IMR-90 (cell line): ENCODE measurements at regions not wholly inside any gene's neighbourhood (a gene's known extent, or its start where the extent isn't known, plus 50 kb on each side); places are given as distances from the start of the nearest gene placed in this dataset.

ENCODE experiments used
- ATAC-seq: fragments of 200-7000 bp; cut with Tn5 transposase; 2 replicates; pipeline ENCODE4 v1.9.1; 2020; ENCODE audit warnings: low read depth, mild to moderate bottlenecking, moderate library complexity
- BruUV-seq: library from RNA; stranded (reverse); fragments of 400-500 nt; replicated peaks from 2 replicates; lab custom pipeline; 2021; lab: Mats Ljungman, UMichigan
- CTCF ChIA-PET: fragments of 300-600 bp; formaldehyde crosslinking; extraction: SDS; loops from one replicate; lab custom pipeline; 2021; ENCODE audit warnings: antibody characterized with exemption; lab: Yijun Ruan, JAX
- POLR2A ChIA-PET: fragments of 300-600 bp; sonication (Branson Sonifier 250); formaldehyde crosslinking; loops from one replicate; lab custom pipeline; 2022; ENCODE audit warnings: antibody characterized with exemption; ENCODE audit not compliant: unreplicated experiment; lab: Charles Lee
- DNase-seq: peaks from one replicate; pipeline ENCODE4 v3.0.0; 2013
- H2AFZ ChIP-seq: replicated peaks from 2 replicates; pipeline ENCODE3; 2013; ENCODE audit warnings: low read length, mild to moderate bottlenecking; ENCODE audit not compliant: poor library complexity
- H2AK5ac ChIP-seq: 2 replicates; pipeline ENCODE4 v1.6.1; 2013; ENCODE audit warnings: low read depth, low read length, inconsistent platforms
- H2AK9ac ChIP-seq: replicated peaks from 2 replicates; pipeline ENCODE3; 2013; ENCODE audit warnings: mild to moderate bottlenecking, low read depth, low read length, moderate library complexity; ENCODE audit not compliant: poor library complexity
- H2BK120ac ChIP-seq: 2 replicates; pipeline ENCODE4 v1.6.1; 2013; ENCODE audit warnings: low read depth, low read length, inconsistent platforms
- H2BK15ac ChIP-seq: 3 replicates; pipeline ENCODE4 v1.6.1; 2013; ENCODE audit warnings: low read depth, low read length, inconsistent platforms
- H2BK20ac ChIP-seq: 2 replicates; pipeline ENCODE4 v1.6.1; 2013; ENCODE audit warnings: low read depth, mild to moderate bottlenecking, inconsistent platforms, low read length, moderate library complexity
- H2BK5ac ChIP-seq: 2 replicates; pipeline ENCODE4 v1.6.1; 2013; ENCODE audit warnings: mild to moderate bottlenecking, low read depth, low read length, inconsistent platforms; ENCODE audit not compliant: poor library complexity, severe bottlenecking
- H3K14ac ChIP-seq: replicated peaks from 2 replicates; pipeline ENCODE4 v1.6.1; 2013; ENCODE audit warnings: low read depth, low read length, inconsistent platforms
- H3K18ac ChIP-seq: 2 replicates; pipeline ENCODE4 v1.6.1; 2013; ENCODE audit warnings: low read depth, low read length, control low read depth
- H3K23ac ChIP-seq: 2 replicates; pipeline ENCODE4 v1.6.1; 2013; ENCODE audit warnings: low read depth, low read length, inconsistent platforms
- H3K27ac ChIP-seq: 2 replicates; pipeline ENCODE4 v1.5.1; 2013; ENCODE audit warnings: mild to moderate bottlenecking, control low read depth, low read length; ENCODE audit not compliant: insufficient read depth
- H3K27me3 ChIP-seq: 2 replicates; pipeline ENCODE4 v1.6.1; 2013; ENCODE audit warnings: low read length; ENCODE audit not compliant: control insufficient read depth, insufficient read depth
- H3K36me3 ChIP-seq: 2 replicates; pipeline ENCODE4 v1.6.1; 2013; ENCODE audit warnings: low read length, mixed read lengths; ENCODE audit not compliant: control insufficient read depth, insufficient read depth
- H3K4ac ChIP-seq: 2 replicates; pipeline ENCODE4 v1.6.1; 2013; ENCODE audit warnings: low read depth, low read length, inconsistent platforms
- H3K4me1 ChIP-seq: 2 replicates; pipeline ENCODE4 v1.6.1; 2013; ENCODE audit warnings: low read length, mixed read lengths; ENCODE audit not compliant: control insufficient read depth, insufficient read depth
- H3K4me2 ChIP-seq: 2 replicates; pipeline ENCODE4 v1.6.1; 2013; ENCODE audit warnings: low read depth, mild to moderate bottlenecking, control low read depth, low read length, moderate library complexity
- H3K4me3 ChIP-seq: 2 replicates; pipeline ENCODE4 v1.5.1; 2013; ENCODE audit warnings: low read depth, mild to moderate bottlenecking, control low read depth, low read length, moderate library complexity; ENCODE audit not compliant: insufficient read depth
- H3K56ac ChIP-seq: 2 replicates; pipeline ENCODE4 v1.6.1; 2013; ENCODE audit warnings: low read length, inconsistent platforms; ENCODE audit not compliant: insufficient read depth; ENCODE audit errors: extremely low read depth
- H3K79me1 ChIP-seq, 2 experiments: 2 replicates each; pipeline ENCODE4 v1.6.1; 2013; ENCODE audit warnings: low read length in 2 of 2, inconsistent platforms in 1 of 2, low read depth in 1 of 2
- H3K9ac ChIP-seq: 2 replicates; pipeline ENCODE4 v1.6.1; 2013; ENCODE audit warnings: low read depth, low read length, control low read depth
- H3K9me1 ChIP-seq: 2 replicates; pipeline ENCODE4 v1.6.1; 2013; ENCODE audit warnings: low read length, inconsistent platforms; ENCODE audit not compliant: insufficient read depth
- H3K9me3 ChIP-seq: 2 replicates; pipeline ENCODE4 v1.6.1; 2013; ENCODE audit warnings: low read length; ENCODE audit not compliant: control insufficient read depth, insufficient read depth
- H4K20me1 ChIP-seq: 2 replicates; pipeline ENCODE4 v1.6.1; 2013; ENCODE audit warnings: low read length, inconsistent platforms; ENCODE audit not compliant: insufficient read depth
- H4K5ac ChIP-seq: 2 replicates; pipeline ENCODE4 v1.6.1; 2013; ENCODE audit warnings: mild to moderate bottlenecking, low read depth, low read length, control low read depth
- H4K8ac ChIP-seq, 2 experiments: 2 replicates each; pipeline ENCODE4 v1.6.1; 2013; ENCODE audit warnings: low read depth in 2 of 2, low read length in 2 of 2, control low read depth in 1 of 2, inconsistent platforms in 1 of 2
- H4K91ac ChIP-seq: 2 replicates; pipeline ENCODE4 v1.6.1; 2013; ENCODE audit warnings: low read depth, low read length, inconsistent platforms; ENCODE audit not compliant: insufficient read depth
- BHLHE40 ChIP-seq: fragments of 150-350 bp; IDR thresholded peaks from 2 replicates; pipeline ENCODE4 v1.6.1; 2016; ENCODE audit warnings: mild to moderate bottlenecking, low read depth, low read length
- CEBPB ChIP-seq: IDR thresholded peaks from 2 replicates; pipeline ENCODE4 v1.6.1; 2012; ENCODE audit warnings: low read depth, low read length, improper control_type of control experiment
- CHD1 ChIP-seq: IDR thresholded peaks from 2 replicates; pipeline ENCODE4 v1.6.1; 2012; ENCODE audit warnings: low read depth, low read length, improper control_type of control experiment
- CTCF ChIP-seq: conservative IDR thresholded peaks from 2 replicates; pipeline ENCODE4 v1.5.1; 2012; ENCODE audit warnings: mild to moderate bottlenecking, low read depth, low read length, improper control_type of control experiment
- ELK1 ChIP-seq: fragments of 150-350 bp; IDR thresholded peaks from 2 replicates; pipeline ENCODE4 v1.6.1; 2016; ENCODE audit warnings: low read depth, mild to moderate bottlenecking, low read length, moderate library complexity, borderline replicate concordance
- FOS ChIP-seq: fragments of 150-350 bp; IDR thresholded peaks from 2 replicates; pipeline ENCODE4 v1.6.1; 2016; ENCODE audit warnings: low read depth, low read length
- MAFK ChIP-seq: IDR thresholded peaks from 2 replicates; pipeline ENCODE4 v1.6.1; 2012; ENCODE audit warnings: low read depth, low read length, improper control_type of control experiment
- MAZ ChIP-seq: IDR thresholded peaks from 2 replicates; pipeline ENCODE4 v1.6.1; 2012; ENCODE audit warnings: low read depth, mild to moderate bottlenecking, low read length, improper control_type of control experiment, moderate library complexity, borderline replicate concordance
- NFE2L2 ChIP-seq: fragments of 150-350 bp; IDR thresholded peaks from 2 replicates; pipeline ENCODE4 v1.6.1; 2016; ENCODE audit warnings: low read depth, mild to moderate bottlenecking, low read length
- POLR2A ChIP-seq: IDR thresholded peaks from 2 replicates; pipeline ENCODE4 v1.6.1; 2012; ENCODE audit warnings: mild to moderate bottlenecking, low read depth, low read length
- RAD21 ChIP-seq: IDR thresholded peaks from 2 replicates; pipeline ENCODE4 v1.6.1; 2012; ENCODE audit warnings: low read length, improper control_type of control experiment
- RCOR1 ChIP-seq: IDR thresholded peaks from 2 replicates; pipeline ENCODE4 v1.6.1; 2012; ENCODE audit warnings: mild to moderate bottlenecking, low read length, improper control_type of control experiment; ENCODE audit not compliant: insufficient replicate concordance
- RFX5 ChIP-seq: IDR thresholded peaks from 2 replicates; pipeline ENCODE4 v1.8.0; 2012; ENCODE audit warnings: low read depth, mild to moderate bottlenecking, low read length, moderate library complexity
- SMC3 ChIP-seq: fragments of 150-350 bp; IDR thresholded peaks from 2 replicates; pipeline ENCODE4 v1.6.1; 2016; ENCODE audit warnings: low read depth, mild to moderate bottlenecking, antibody characterized with exemption, low read length, moderate library complexity
- USF2 ChIP-seq: fragments of 150-350 bp; IDR thresholded peaks from 2 replicates; pipeline ENCODE4 v1.6.1; 2017; ENCODE audit warnings: mild to moderate bottlenecking, antibody characterized with exemption, low read length, low read depth
- WGBS, 2 experiments: methylation state at CpG; one replicate each; pipeline versions ENCODE4 v1.1.5 to v1.1.7; 2013; ENCODE audit warnings: missing lambda C conversion rate in 2 of 2; ENCODE audit not compliant: insufficient read length in 1 of 2; ENCODE audit errors: extremely low coverage in 2 of 2; 5-methylcytosine and 5-hydroxymethylcytosine counted together
- dilution Hi-C: fragments of 300-500 bp; cut with HindIII; formaldehyde crosslinking; loops from one replicate; pipeline ENCODE4 v1.14.3; 2018; ENCODE audit warnings: low sequenced_read_pairs; ENCODE audit not compliant: unreplicated experiment
- in situ Hi-C: fragments of 300-500 bp; cut with MboI; formaldehyde crosslinking; loops from 3 replicates; pipeline ENCODE4 v1.14.3; 2019; ENCODE audit warnings: low sequenced_read_pairs, inconsistent platforms, mixed read lengths
- intact Hi-C: fragments of 100-400 bp; cut with micrococcal nuclease; formaldehyde crosslinking; loops from 2 replicates; pipeline ENCODE4 v1.10.0; 2022

DNA sequence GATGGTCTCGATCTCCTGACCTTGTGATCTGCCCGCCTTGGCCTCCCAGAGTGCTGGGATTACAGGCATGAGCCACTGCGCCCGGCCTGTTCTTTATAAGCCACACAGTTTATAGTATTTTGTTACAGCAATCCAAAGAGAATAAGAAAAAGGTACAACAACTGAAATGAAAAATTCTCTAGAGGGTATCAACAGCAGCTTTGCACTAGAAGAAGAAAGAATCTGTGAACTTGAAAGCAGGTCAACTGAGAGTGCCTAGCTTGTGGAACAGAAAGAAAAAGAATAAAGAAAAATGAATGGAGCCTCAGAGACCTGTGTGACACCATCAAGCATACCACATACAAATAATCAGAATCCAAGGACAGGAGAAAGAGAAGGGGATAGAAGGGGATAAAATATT lies 66.8 kb upstream of the CTLA4 start:
- no peak overlapping the region for H2BK5ac ChIP-seq
- ATAC-seq: no peak
- H3K79me1 ChIP-seq: no peaks in the 10 kb centered on the region
- CTCF ChIA-PET: no interaction called here
- in situ Hi-C loops: loop anchor here (25.0 kb wide), 1 partner anchor 563 kb away; the partner anchor contains the start of gene CYP20A1
- WGBS, 2 experiments: no CpG with 5 or more reads among the region's 4 CpGs
- peaks cover 14% of the 10 kb centered on the region for H3K4me1 ChIP-seq
- H3K9me3 ChIP-seq: peaks cover 3% of the 10 kb centered on the region
- H3K4me2 ChIP-seq: no peak overlapping the region
- H4K5ac ChIP-seq: no peak overlapping the region
- dilution Hi-C loops: loop anchor here (25.0 kb wide), 1 partner anchor 288 kb away; no protein-coding TSS in a partner anchor
- intact Hi-C loops: no loop called here
- TF ChIP-seq SMC3 (no peak), POLR2A (no peak), RAD21 (no peak), FOS (no peak), NFE2L2 (no peak), USF2 (no peak), RCOR1 (no peak), CTCF (no peak), ELK1 (no peak), CEBPB (no peak), MAFK (no peak), CHD1 (no peak), MAZ (no peak), RFX5 (no peak), BHLHE40 (no peak)
- no peaks in the 10 kb centered on the region for H4K20me1 ChIP-seq
- H2AFZ ChIP-seq: no peak overlapping the region
- POLR2A ChIA-PET: no interaction called here
- no peak overlapping the region for H3K18ac ChIP-seq
- no peak overlapping the region for H3K9ac ChIP-seq
- no peak for DNase-seq
- H3K36me3 ChIP-seq: no peaks in the 10 kb centered on the region
- no peak overlapping the region for H4K8ac ChIP-seq
- no peak overlapping the region for H3K4ac ChIP-seq
- no peak overlapping the region for H2BK120ac ChIP-seq
- no peak overlapping the region for H4K91ac ChIP-seq
- H2BK15ac ChIP-seq: no peak overlapping the region
- H3K56ac ChIP-seq: no peak overlapping the region
- H3K9me1 ChIP-seq: peaks cover 3% of the 10 kb centered on the region; the same call in 1 of the 2 replicates
- no TSS peak for BruUV-seq
- no peak overlapping the region for H3K23ac ChIP-seq
- H3K14ac ChIP-seq: no peak overlapping the region
- H2AK9ac ChIP-seq: no peak overlapping the region
- H2BK20ac ChIP-seq: no peak overlapping the region
- no peak overlapping the region for H3K4me3 ChIP-seq
- no peaks in the 10 kb centered on the region for H3K27me3 ChIP-seq
- no peak overlapping the region for H3K27ac ChIP-seq
- H2AK5ac ChIP-seq: no peak overlapping the region
